GM12864 (cell line): ENCODE measurements at regions not wholly inside any gene's neighbourhood (a gene's known extent, or its start where the extent isn't known, plus 50 kb on each side); places are given as distances from the start of the nearest gene placed in this dataset.

Experiments
- DNase-seq: peaks from one replicate; pipeline ENCODE4 v3.0.0-alpha.2; 2011; ENCODE audit warnings: low read depth
- H3K4me3 ChIP-seq: 2 replicates; pipeline ENCODE4 v1.5.1; 2011; ENCODE audit warnings: mild to moderate bottlenecking, low read depth, low read length, control low read depth
- CTCF ChIP-seq: IDR thresholded peaks from 2 replicates; pipeline ENCODE4 v1.5.1; 2011; ENCODE audit warnings: low read depth, mild to moderate bottlenecking, moderate library complexity, low read length, control low read depth, inconsistent platforms; ENCODE audit errors: missing control alignments

DNA sequence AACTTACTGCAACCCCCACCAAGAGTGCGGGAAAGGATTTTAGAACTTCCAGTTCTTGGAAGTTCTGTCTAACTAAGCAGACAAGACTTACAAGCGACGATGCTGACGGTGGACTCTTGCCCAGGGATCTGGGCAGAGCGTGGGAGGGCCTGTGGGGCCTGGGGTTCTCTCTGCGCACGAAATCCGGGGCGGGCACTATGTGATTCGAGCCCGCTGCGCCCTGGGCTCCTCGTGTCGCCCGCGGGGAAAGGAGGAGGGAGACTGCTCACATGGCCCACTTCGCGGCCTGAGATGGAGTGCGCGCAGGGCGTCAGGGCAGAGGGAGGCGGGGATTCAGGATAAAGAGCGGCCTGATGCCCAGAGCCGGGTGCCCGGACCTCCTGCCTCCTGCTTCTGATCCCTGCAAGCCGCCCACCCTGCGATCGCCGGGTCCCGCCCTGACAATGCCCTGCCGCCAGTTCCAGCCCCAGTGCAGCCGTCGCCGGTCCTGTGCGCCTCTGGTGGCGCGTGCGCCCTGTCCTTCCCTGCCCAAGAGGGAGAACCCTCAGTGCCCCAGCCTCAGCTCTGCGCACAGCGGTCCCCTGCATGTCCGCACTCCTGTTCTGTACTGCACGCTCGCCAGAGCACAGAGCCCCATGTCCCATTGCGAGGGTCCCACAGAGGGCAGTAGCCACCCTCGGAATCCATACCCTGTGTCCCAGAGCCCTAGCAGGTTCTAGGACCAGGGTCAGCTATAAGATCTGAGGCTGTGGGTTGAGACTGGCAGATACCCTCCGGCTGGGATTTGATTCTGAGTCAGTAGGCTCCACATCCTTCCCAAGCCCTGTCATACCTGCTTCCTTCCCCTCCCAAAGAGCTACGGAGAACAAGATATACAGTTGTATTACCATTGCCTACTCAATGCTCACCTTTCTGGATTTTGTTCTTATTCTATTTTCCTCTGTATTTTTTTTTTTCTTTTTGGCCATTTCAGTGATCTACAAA, 99.4 kb upstream of the TMEM106B start:
- TF ChIP-seq CTCF = no peak
- no peak for DNase-seq
- H3K4me3 ChIP-seq = no peak overlapping the region

- H3K4me3 ChIP-seq = no peak overlapping the region
- TF ChIP-seq CTCF = no peak
- DNase-seq = no peak
These were observed 93.9 kb upstream of the TMEM106B start for GRCh38 chr7:12117170-12117569.

DNA sequence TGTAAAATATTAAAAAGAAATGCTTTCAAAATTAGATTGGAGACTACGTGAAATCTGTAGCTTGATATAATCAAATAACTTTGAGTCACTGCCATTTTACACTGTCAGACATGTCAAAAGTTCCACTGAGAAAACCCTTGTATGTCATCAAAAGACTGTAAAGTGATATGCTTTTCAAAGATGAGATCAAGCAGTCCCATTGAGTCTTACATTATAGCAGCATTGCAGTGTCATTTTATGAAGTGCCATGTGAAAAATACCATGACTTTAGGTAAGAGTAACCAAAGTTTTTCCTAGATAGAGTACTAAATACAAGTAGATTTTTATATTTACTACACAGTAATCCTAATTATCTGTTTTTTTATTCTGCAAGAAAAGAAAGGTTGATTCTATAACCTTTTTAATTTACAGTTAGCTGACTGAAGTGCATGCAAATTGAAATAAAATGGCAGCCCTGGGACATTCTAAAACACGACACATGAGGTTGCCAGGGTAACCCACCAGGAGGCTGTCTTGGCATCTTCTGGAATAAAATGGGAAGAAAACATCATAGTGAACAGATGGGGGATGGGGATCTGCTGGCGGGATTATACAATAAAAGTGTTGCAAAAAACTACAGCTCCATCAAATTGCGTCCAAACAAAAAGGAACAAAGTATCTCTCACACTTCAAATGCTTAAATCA, 91.3 kb upstream of the TMEM106B start:
- DNase-seq = no peak
- TF ChIP-seq CTCF = no peak
- H3K4me3 ChIP-seq = no peak overlapping the region

DNA sequence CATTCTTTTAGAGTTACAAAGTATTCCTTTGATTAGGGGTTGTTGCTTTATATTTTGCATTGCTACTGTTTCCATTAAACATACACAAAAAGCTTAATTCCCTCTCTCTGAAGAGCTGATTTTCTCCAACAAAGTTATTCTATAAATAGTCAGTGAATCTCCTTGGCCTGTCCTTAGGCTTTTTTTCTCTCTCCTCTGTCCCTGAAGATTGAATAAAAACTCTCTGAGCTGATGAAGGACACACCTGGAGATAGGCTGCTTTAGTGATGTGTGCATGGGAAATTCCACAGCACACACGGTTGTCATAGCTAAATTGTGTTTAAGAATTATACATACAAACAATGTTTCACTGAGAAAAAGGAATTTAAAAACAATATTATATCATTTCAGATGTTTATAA, 90.5 kb upstream of the TMEM106B start:
- no peak for TF ChIP-seq CTCF
- DNase-seq = no peak
- H3K4me3 ChIP-seq = no peak overlapping the region

DNA sequence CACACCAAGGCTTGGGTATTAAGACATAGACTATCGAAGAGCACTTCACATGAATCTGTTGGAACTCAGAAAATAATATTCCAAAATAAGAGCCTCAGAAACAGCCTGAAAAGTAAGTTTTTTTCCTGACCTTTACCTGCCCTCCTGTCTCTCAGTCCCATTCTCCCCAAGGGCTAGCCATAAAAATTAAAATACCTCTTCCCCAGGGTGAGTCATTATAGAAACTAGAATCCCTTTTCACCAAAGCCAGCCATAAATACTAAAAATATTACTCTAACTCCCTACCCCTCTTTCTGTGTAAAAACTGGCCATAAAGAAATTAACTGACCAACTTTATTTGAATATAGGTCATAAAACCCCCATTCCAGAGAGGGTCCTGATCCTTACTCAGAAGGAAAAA, 87.9 kb upstream of the TMEM106B start:
- DNase-seq = no peak
- TF ChIP-seq CTCF = no peak
- no peak overlapping the region for H3K4me3 ChIP-seq

- no peak for DNase-seq
- TF ChIP-seq CTCF = no peak
- no peak overlapping the region for H3K4me3 ChIP-seq
These were observed 87.1 kb upstream of the TMEM106B start for GRCh38 chr7:12124028-12124427.

DNA sequence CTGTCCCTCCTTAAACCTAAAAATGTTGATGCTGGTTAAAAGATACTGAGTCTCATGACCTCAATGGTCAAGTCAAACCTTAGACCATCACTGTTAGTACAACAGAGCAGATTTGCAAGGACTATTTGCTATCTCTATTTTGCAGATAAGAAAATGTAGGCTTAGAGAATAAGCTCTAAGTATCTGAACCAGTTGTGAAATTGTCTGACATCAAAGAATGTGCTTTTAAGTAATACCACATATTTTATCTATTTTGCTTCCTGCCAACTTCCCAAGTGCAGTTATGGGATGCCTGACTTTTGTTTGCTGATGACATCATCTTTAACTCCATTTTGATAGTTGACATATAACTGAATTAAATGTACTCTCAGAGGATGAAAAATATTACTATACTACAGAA, 83.6 kb upstream of the TMEM106B start:
- no peak for DNase-seq
- no peak overlapping the region for H3K4me3 ChIP-seq
- TF ChIP-seq CTCF = no peak
